ENCODE measurements at regions not wholly inside any gene's neighbourhood (a gene's known extent, or its start where the extent isn't known, plus 50 kb on each side); places are given as distances from the start of the nearest gene placed in this dataset.
A peak's percentile ranks its signal among the peaks of the same experiment; 100 is the strongest.

- H3K4me3 ChIP-seq (ENCODE audit: low read length in 3 of 3), result no peak overlapping the region
- no peaks in the 10 kb centered on the region for H3K27me3 ChIP-seq (ENCODE audit: control insufficient read depth in 3 of 3, insufficient read depth in 3 of 3, low read length in 3 of 3)
- no peak overlapping the region for H3K27ac ChIP-seq (ENCODE audit: low read depth, low read length)
- no peaks in the 10 kb centered on the region for H3K36me3 ChIP-seq (ENCODE audit: control insufficient read depth in 3 of 3, insufficient read depth in 3 of 3, low read length in 3 of 3)
- H3K9ac ChIP-seq (ENCODE audit: low read depth in 1 of 3, low read length in 3 of 3), result no peak overlapping the region
- H3K4me1 ChIP-seq (ENCODE audit: control insufficient read depth in 3 of 3, insufficient read depth in 3 of 3, low read length in 3 of 3), result peaks cover 12 to 13% (median 12%) of the 10 kb centered on the region in 3 donors
- H3K9me3 ChIP-seq (ENCODE audit: control insufficient read depth in 3 of 3, low read length in 3 of 3), result no peaks in the 10 kb centered on the region
Measured at GRCh38 chr9:99573085-99573484, 248.6 kb upstream of the NR4A3 start.

DNA sequence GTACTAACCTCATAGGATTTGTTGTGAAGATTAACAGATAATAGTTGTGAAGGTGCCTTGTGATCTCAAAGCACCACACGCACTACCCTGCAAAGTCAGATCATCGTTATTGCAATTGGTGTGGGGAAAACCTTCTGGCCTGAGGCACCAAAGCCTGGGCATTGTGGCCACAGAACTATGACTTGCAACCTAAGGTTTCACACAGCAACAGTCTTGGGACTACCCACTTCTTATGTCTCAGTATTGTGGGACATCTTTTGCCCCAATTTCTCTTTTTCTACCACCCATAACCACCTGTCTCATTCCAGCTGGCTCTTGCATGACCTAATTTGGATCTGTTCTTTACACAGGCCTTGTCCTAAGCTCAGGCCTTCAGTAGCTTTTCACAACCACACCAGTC lies 247.8 kb upstream of the NR4A3 start:
- no peaks in the 10 kb centered on the region for H3K36me3 ChIP-seq (ENCODE audit: control insufficient read depth in 3 of 3, insufficient read depth in 3 of 3, low read length in 3 of 3)
- H3K4me1 ChIP-seq (ENCODE audit: control insufficient read depth in 3 of 3, insufficient read depth in 3 of 3, low read length in 3 of 3), result peaks cover 12 to 13% (median 12%) of the 10 kb centered on the region in 3 donors
- no peak overlapping the region for H3K27ac ChIP-seq (ENCODE audit: low read depth, low read length)
- H3K27me3 ChIP-seq (ENCODE audit: control insufficient read depth in 3 of 3, insufficient read depth in 3 of 3, low read length in 3 of 3), result no peaks in the 10 kb centered on the region
- no peak overlapping the region for H3K9ac ChIP-seq (ENCODE audit: low read depth in 1 of 3, low read length in 3 of 3)
- no peaks in the 10 kb centered on the region for H3K9me3 ChIP-seq (ENCODE audit: control insufficient read depth in 3 of 3, low read length in 3 of 3)
- no peak overlapping the region for H3K4me3 ChIP-seq (ENCODE audit: low read length in 3 of 3)

GRCh38 chr9:99576002-99576401 lies 245.7 kb upstream of the NR4A3 start:
- Histone ChIP-seq H3K4me1 (ENCODE audit: control insufficient read depth in 3 of 3, insufficient read depth in 3 of 3, low read length in 3 of 3) (peaks cover 12 to 13% (median 12%) of the 10 kb centered on the region in 3 donors), H3K4me3 (ENCODE audit: low read length in 3 of 3) (no peak overlapping the region), H3K27ac (ENCODE audit: low read depth, low read length) (no peak overlapping the region)

GRCh38 chr9:99576876-99577275 lies 244.8 kb upstream of the NR4A3 start:
- no peak overlapping the region for H3K9ac ChIP-seq (ENCODE audit: low read depth in 1 of 3, low read length in 3 of 3)

More at GRCh38 chr9:99576002-99576401, 245.7 kb upstream of the NR4A3 start:
- Histone ChIP-seq H3K27me3 (ENCODE audit: control insufficient read depth in 3 of 3, insufficient read depth in 3 of 3, low read length in 3 of 3) (no peaks in the 10 kb centered on the region), H3K36me3 (ENCODE audit: control insufficient read depth in 3 of 3, insufficient read depth in 3 of 3, low read length in 3 of 3) (no peaks in the 10 kb centered on the region), H3K9me3 (ENCODE audit: control insufficient read depth in 3 of 3, low read length in 3 of 3) (no peaks in the 10 kb centered on the region), H3K9ac (ENCODE audit: low read depth in 1 of 3, low read length in 3 of 3) (no peak overlapping the region)

GRCh38 chr9:99577351-99577750 lies 244.3 kb upstream of the NR4A3 start:
- Histone ChIP-seq H3K4me1 (ENCODE audit: control insufficient read depth in 3 of 3, insufficient read depth in 3 of 3, low read length in 3 of 3) (peaks cover 11% of the 10 kb centered on the region in 3 donors), H3K9ac (ENCODE audit: low read depth in 1 of 3, low read length in 3 of 3) (no peak overlapping the region), H3K4me3 (ENCODE audit: low read length in 3 of 3) (no peak overlapping the region), H3K36me3 (ENCODE audit: control insufficient read depth in 3 of 3, insufficient read depth in 3 of 3, low read length in 3 of 3) (no peaks in the 10 kb centered on the region), H3K27me3 (ENCODE audit: control insufficient read depth in 3 of 3, insufficient read depth in 3 of 3, low read length in 3 of 3) (no peaks in the 10 kb centered on the region), H3K9me3 (ENCODE audit: control insufficient read depth in 3 of 3, low read length in 3 of 3) (no peaks in the 10 kb centered on the region), H3K27ac (ENCODE audit: low read depth, low read length) (no peak overlapping the region)

More at GRCh38 chr9:99576876-99577275, 244.8 kb upstream of the NR4A3 start:
- Histone ChIP-seq H3K4me3 (ENCODE audit: low read length in 3 of 3) (no peak overlapping the region), H3K27me3 (ENCODE audit: control insufficient read depth in 3 of 3, insufficient read depth in 3 of 3, low read length in 3 of 3) (no peaks in the 10 kb centered on the region), H3K4me1 (ENCODE audit: control insufficient read depth in 3 of 3, insufficient read depth in 3 of 3, low read length in 3 of 3) (peaks cover 12 to 13% (median 12%) of the 10 kb centered on the region in 3 donors), H3K9me3 (ENCODE audit: control insufficient read depth in 3 of 3, low read length in 3 of 3) (no peaks in the 10 kb centered on the region), H3K27ac (ENCODE audit: low read depth, low read length) (no peak overlapping the region), H3K36me3 (ENCODE audit: control insufficient read depth in 3 of 3, insufficient read depth in 3 of 3, low read length in 3 of 3) (no peaks in the 10 kb centered on the region)

- H3K9me3 ChIP-seq (ENCODE audit: control insufficient read depth in 3 of 3, low read length in 3 of 3), result no peaks in the 10 kb centered on the region
- no peak overlapping the region for H3K27ac ChIP-seq (ENCODE audit: low read depth, low read length)
- H3K4me1 ChIP-seq (ENCODE audit: control insufficient read depth in 3 of 3, insufficient read depth in 3 of 3, low read length in 3 of 3), result peaks cover 0 to 8% (median 2%) of the 10 kb centered on the region in 3 donors
- no peak overlapping the region for H3K4me3 ChIP-seq (ENCODE audit: low read length in 3 of 3)
- H3K36me3 ChIP-seq (ENCODE audit: control insufficient read depth in 3 of 3, insufficient read depth in 3 of 3, low read length in 3 of 3), result no peaks in the 10 kb centered on the region
- H3K9ac ChIP-seq (ENCODE audit: low read depth in 1 of 3, low read length in 3 of 3), result no peak overlapping the region
- no peaks in the 10 kb centered on the region for H3K27me3 ChIP-seq (ENCODE audit: control insufficient read depth in 3 of 3, insufficient read depth in 3 of 3, low read length in 3 of 3)
Measured at GRCh38 chr9:99578666-99579065, 243.0 kb upstream of the NR4A3 start.

GRCh38 chr9:99579964-99580363 lies 241.7 kb upstream of the NR4A3 start:
- H3K4me3 ChIP-seq (ENCODE audit: low read length in 3 of 3), result no peak overlapping the region
- no peaks in the 10 kb centered on the region for H3K9me3 ChIP-seq (ENCODE audit: control insufficient read depth in 3 of 3, low read length in 3 of 3)
- no peak overlapping the region for H3K9ac ChIP-seq (ENCODE audit: low read depth in 1 of 3, low read length in 3 of 3)
- H3K4me1 ChIP-seq (ENCODE audit: control insufficient read depth in 3 of 3, insufficient read depth in 3 of 3, low read length in 3 of 3), result peaks cover 0 to 8% (median 2%) of the 10 kb centered on the region in 3 donors
- no peak overlapping the region for H3K27ac ChIP-seq (ENCODE audit: low read depth, low read length)
- no peaks in the 10 kb centered on the region for H3K36me3 ChIP-seq (ENCODE audit: control insufficient read depth in 3 of 3, insufficient read depth in 3 of 3, low read length in 3 of 3)
- no peaks in the 10 kb centered on the region for H3K27me3 ChIP-seq (ENCODE audit: control insufficient read depth in 3 of 3, insufficient read depth in 3 of 3, low read length in 3 of 3)

DNA sequence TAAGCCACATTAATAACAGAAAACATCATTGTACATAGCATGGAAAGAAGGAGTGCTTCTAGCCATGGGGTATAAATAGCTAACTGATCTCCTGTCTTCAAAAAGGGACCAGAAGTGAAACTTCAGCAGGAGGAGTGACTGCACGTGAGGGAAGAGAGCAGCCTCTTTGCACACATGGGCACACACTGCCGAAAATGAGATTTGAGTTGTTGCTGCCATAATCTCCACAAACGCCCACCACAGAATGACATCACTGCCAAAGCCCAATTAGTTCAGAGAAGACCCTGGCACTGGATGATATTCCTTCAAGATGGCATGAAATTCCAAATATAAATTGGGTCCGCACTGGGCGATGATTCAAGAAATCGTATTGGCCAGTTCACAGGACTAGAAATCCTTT lies 238.9 kb upstream of the NR4A3 start:
- Histone ChIP-seq H3K4me3 (ENCODE audit: low read length in 3 of 3) (no peak overlapping the region), H3K36me3 (ENCODE audit: control insufficient read depth in 3 of 3, insufficient read depth in 3 of 3, low read length in 3 of 3) (no peaks in the 10 kb centered on the region), H3K27me3 (ENCODE audit: control insufficient read depth in 3 of 3, insufficient read depth in 3 of 3, low read length in 3 of 3) (no peaks in the 10 kb centered on the region), H3K4me1 (ENCODE audit: control insufficient read depth in 3 of 3, insufficient read depth in 3 of 3, low read length in 3 of 3) (peaks cover 0 to 8% (median 2%) of the 10 kb centered on the region in 3 donors), H3K9ac (ENCODE audit: low read depth in 1 of 3, low read length in 3 of 3) (no peak overlapping the region), H3K27ac (ENCODE audit: low read depth, low read length) (no peak overlapping the region), H3K9me3 (ENCODE audit: control insufficient read depth in 3 of 3, low read length in 3 of 3) (no peaks in the 10 kb centered on the region)

- no peak overlapping the region for H3K27ac ChIP-seq (ENCODE audit: low read depth, low read length)
- no peak overlapping the region for H3K9ac ChIP-seq (ENCODE audit: low read depth in 1 of 3, low read length in 3 of 3)
- no peaks in the 10 kb centered on the region for H3K4me1 ChIP-seq (ENCODE audit: control insufficient read depth in 3 of 3, insufficient read depth in 3 of 3, low read length in 3 of 3)
- H3K36me3 ChIP-seq (ENCODE audit: control insufficient read depth in 3 of 3, insufficient read depth in 3 of 3, low read length in 3 of 3), result no peaks in the 10 kb centered on the region
- no peaks in the 10 kb centered on the region for H3K27me3 ChIP-seq (ENCODE audit: control insufficient read depth in 3 of 3, insufficient read depth in 3 of 3, low read length in 3 of 3)
- no peak overlapping the region for H3K4me3 ChIP-seq (ENCODE audit: low read length in 3 of 3)
- H3K9me3 ChIP-seq (ENCODE audit: control insufficient read depth in 3 of 3, low read length in 3 of 3), result no peaks in the 10 kb centered on the region
Measured at GRCh38 chr9:99588299-99588698, 233.4 kb upstream of the NR4A3 start.

DNA sequence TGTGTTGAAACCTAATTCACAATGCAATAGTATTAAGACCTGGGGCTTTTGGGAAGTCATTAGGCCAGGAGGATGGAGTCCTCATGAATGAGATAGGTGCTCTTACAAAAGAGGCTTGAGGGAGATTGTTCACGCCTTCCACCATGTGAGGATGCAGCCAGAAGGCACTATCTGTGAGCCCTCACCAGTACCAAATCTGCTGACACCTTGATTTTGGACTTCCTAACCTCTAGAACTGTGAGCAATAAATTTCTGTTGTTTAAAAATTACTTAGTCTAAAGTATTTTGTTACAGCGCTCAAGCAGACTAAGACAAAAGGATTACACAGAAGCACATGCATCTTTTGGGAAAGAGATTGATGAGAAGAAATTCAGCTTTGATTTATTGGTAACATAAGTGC lies 232.9 kb upstream of the NR4A3 start:
- no peak overlapping the region for H3K27ac ChIP-seq (ENCODE audit: low read depth, low read length)
- no peaks in the 10 kb centered on the region for H3K27me3 ChIP-seq (ENCODE audit: control insufficient read depth in 3 of 3, insufficient read depth in 3 of 3, low read length in 3 of 3)
- no peaks in the 10 kb centered on the region for H3K4me1 ChIP-seq (ENCODE audit: control insufficient read depth in 3 of 3, insufficient read depth in 3 of 3, low read length in 3 of 3)
- H3K4me3 ChIP-seq (ENCODE audit: low read length in 3 of 3), result no peak overlapping the region
- no peaks in the 10 kb centered on the region for H3K36me3 ChIP-seq (ENCODE audit: control insufficient read depth in 3 of 3, insufficient read depth in 3 of 3, low read length in 3 of 3)
- no peaks in the 10 kb centered on the region for H3K9me3 ChIP-seq (ENCODE audit: control insufficient read depth in 3 of 3, low read length in 3 of 3)
- H3K9ac ChIP-seq (ENCODE audit: low read depth in 1 of 3, low read length in 3 of 3), result no peak overlapping the region

DNA sequence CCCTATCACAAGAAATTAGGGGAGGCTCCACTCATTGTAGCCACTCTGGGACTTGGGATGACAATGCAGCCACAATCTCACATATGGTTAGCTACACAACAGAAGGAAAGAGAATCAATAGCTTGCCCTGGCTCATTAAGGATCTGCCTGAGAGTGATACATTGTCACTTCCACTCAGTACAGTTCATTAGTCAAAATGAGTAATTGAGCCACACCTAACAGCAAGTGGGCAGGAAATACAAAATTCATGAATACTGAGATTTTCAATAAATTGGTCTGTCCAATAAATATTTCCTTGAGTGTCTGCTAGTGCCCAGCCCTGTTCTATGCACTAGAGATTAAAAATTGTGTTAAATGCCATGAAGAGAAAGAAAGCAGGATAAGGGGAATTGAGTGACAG lies 231.3 kb upstream of the NR4A3 start:
- Histone ChIP-seq H3K27ac (ENCODE audit: low read depth, low read length) (peak overlapping the region; percentile 32), H3K9ac (ENCODE audit: low read depth in 1 of 3, low read length in 3 of 3) (no peak overlapping the region), H3K9me3 (ENCODE audit: control insufficient read depth in 3 of 3, low read length in 3 of 3) (no peaks in the 10 kb centered on the region), H3K36me3 (ENCODE audit: control insufficient read depth in 3 of 3, insufficient read depth in 3 of 3, low read length in 3 of 3) (no peaks in the 10 kb centered on the region), H3K4me3 (ENCODE audit: low read length in 3 of 3) (no peak overlapping the region), H3K27me3 (ENCODE audit: control insufficient read depth in 3 of 3, insufficient read depth in 3 of 3, low read length in 3 of 3) (no peaks in the 10 kb centered on the region), H3K4me1 (ENCODE audit: control insufficient read depth in 3 of 3, insufficient read depth in 3 of 3, low read length in 3 of 3) (no peaks in the 10 kb centered on the region)

Measured in skeletal muscle tissue (tissue), 3 donors.